ENCODE measurements at regions not wholly inside any gene's neighbourhood (a gene's known extent, or its start where the extent isn't known, plus 50 kb on each side); places are given as distances from the start of the nearest gene placed in this dataset.

DNA sequence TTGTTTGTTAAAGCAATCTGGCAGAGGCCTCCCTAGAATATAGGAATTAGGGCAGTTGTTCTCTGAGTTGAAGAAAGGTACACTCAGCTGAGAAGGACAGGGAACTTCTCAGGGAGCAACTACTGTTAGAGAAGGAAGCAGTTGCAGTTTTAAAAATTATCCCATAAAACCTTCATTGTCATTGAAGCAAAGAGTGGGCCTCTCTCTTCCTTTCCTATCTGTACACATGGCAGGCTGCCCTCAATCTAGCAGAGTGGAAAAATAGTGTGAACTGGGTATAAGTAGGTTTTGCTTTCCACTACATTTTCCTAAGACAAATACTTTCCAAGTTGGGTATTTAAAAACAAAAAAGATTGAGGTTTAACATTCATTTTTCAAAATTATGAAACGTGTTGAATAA, 236.7 kb upstream of the KLF14 start:
- no peak for DNase-seq

DNA sequence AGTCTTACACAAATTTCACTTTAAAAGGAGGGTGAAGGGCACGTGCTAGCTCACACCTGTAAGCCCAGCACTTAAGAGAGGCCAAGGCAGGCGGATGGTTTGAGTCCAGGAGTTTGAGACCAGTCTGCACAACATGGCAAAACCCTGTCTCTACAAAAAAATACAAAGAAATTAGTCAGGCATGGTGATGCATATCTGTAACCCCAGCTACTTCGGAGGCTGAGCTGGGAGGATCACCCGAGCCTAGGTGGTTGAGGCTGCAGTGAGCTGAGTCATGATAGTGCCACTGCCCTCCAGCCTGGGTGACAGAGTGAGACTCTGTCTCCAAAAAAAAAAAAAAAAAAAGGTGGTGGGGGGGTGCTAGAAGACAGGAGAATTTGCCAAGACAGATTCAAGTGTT, 237.3 kb upstream of the KLF14 start:
- DNase-seq, result no peak

DNA sequence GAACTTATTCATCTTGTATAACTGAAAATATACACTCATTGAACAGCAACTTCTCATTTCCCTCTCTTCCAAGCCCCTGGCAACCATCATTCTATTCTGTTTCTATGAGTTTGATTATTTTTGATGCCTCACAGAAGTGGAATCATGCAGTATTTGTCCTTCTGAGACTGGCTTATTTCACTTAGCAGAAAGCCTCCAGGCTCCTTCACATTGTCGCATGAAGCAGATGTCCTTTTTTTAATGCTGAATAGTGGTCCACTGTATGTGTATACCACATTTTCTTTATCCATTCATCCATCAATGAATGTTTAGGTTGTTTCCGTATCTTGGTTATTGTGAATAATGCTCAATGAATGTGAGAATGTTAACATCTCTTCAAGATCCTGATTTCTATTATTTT, 238.2 kb upstream of the KLF14 start:
- DNase-seq, result no peak

DNA sequence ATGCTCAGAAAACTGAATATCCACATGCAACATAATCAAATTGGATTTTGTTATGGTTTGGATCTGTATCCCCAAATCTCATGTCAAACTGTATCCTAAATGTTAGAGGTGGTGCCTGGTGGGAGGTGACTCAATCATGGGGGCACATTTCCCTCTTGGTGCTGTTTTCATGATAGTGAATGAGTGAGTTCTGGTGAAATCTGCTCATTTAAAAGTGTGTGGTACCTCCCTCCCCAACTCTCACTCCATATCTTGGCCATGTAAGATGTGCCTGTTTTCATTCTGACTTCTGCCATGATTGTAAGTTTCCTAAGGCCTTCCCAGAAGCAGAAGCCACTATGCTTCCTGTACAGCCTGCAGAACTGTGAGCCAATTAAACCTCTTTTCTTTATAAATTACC, 239.6 kb upstream of the KLF14 start:
- DNase-seq, result no peak

DNA sequence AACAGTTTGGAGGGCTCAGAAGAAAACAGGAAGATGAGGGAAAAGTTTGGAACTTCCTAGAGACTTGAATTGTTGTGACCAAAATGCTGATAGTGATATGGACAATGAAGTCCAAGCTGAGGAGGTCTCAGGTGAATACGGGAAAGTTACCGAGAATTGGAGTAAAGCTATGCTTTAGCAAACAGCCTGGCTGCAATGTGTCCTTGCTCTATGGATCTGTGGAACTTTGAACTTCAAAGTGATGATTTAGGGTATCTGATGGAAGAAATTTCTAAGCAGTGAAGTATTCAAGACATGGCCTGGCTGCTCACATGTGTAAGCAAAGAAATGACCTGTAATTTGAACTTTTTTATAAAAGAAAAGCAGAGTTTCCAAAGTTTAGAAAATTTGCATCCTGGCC, 240.2 kb upstream of the KLF14 start:
- DNase-seq, result no peak

DNA sequence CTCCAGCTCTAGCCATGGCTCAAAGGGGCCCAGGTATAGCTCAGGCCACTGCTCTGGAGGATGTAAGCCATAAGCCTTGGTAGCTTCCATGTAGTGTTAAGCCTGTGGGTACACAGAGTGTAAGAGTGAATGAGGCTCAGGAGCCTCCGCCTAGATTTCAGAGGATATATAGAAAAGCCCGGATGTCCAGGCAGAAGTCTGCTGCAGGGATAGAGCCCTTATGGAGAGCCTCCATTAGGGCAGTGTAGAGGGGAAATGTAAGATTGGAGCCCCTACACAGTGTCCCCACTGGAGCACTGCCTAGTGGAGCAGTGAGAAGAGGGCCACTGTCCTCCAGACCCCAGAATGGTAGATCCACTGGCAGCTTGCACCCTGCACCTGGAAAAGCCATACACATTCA, 240.8 kb upstream of the KLF14 start:
- no peak for DNase-seq

DNA sequence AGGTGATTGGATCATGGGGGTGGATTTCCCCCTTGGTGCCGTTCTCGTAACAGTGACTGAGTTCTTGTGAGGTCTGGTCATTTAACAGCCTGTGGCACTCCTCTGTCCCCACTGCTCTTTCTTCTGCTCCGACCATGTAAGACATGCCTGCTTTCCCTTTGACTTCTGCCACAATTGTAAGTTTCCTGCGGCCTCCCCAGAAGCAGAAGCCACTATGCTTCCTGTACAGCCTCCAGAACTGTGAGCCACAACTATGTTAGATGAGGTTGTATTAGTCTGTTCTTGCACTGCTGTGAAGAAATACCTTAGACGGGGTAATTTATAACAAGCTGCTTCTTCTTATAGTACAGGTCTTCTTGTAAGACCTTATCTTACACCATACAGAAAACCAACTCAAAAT, 241.7 kb upstream of the KLF14 start:
- no peak for DNase-seq

DNA sequence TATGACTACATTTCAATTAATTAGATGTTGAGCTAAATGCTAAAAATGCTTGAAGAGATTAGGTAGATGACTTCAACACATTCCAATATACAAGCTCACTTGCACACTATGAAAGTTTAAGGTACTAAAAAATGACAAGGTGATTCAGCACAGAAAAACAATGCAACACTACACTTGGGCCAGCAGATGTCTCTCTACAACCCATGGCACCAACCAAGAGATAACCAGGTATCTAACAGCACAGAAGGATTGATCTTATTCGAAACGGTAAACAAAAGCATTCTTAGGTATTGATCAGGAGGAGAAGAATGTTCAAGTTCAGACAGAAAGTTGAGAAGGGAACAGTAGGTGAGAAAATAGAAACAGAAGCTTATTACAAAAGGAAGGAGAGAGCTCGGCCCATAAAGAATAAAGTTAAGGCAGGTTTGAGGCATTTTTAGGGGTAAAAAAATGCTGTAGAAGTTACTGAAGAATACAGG, 248.2 kb upstream of the KLF14 start:
- peak; percentile 45 for DNase-seq

DNA sequence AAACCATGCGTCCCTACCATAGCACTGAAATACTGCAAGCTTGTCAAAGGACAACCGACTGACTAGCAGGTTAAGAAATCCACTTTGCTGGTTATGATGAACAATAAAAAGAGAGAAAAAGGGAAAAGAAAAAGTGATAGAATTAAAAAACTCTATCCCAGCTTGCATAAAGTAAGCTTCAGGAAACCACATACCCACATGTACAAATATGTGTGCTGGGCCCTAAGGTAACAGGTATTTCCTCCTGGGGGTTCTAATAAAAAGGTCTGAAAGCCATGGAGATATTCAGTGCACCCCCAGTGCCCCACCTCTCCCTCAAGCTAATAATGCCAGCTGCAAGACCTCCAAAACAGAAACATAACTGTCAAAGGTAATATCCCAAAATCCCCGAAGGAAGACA, 248.6 kb upstream of the KLF14 start:
- no peak for DNase-seq

DNA sequence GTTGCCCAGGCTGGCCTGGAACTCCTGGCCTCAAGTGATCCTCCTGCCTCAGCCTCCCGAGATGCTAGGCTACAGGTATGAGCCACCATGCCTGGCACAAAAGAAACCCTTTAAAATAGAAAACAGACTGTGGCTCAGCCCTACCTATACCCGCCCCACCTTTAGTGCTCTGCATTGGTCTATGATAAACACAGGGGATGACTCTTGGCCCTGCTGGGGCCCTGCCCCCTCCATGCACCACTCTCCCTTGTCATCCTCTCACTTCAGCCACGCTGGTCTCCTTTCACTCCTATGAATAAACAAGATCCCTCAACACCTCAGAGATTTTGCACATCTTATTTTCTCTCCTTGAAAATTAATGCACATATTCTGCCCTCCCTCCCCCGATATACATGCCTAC, 251.4 kb upstream of the KLF14 start:
- no peak for DNase-seq

DNA sequence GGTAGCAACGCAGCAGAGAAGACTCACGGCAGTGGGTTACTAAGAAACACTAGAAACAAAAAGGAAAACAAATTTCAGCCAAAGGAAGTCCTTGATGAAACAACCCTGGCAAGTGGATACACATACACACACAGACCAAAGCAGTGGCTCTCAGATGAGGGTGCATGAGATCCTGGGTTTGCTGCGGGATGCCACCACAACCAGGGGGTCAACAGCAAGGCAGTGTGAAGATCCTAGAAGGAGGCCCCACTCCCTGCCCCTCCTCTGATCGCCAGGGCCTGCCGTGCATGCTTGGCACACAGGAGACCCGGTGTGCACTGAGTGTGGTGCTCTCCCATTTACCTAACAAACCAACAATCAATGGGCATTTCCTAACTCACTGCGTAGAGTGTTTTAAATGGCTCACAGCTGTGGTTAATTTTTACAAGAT, 252.3 kb upstream of the KLF14 start:
- DNase-seq, result no peak

DNA sequence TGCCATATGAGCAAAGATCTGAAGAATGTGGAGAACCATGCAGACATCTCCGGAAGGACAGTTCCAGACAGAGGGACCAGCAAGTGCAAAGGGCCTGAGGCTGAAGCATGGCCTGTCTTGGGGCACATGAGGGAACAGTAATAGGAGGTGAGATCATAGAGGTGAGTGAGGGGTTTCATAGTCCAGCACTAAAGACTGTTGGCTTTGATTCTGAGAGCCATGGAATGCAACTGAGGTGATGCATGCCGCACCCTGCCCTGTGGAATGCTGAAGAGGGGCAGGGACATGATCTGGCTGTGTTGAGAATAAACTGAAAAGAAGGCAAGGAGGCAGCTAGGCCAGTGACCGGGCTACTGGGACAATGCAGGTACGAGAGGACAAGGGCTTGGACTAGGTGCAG, 253.1 kb upstream of the KLF14 start:
- DNase-seq, result no peak

DNA sequence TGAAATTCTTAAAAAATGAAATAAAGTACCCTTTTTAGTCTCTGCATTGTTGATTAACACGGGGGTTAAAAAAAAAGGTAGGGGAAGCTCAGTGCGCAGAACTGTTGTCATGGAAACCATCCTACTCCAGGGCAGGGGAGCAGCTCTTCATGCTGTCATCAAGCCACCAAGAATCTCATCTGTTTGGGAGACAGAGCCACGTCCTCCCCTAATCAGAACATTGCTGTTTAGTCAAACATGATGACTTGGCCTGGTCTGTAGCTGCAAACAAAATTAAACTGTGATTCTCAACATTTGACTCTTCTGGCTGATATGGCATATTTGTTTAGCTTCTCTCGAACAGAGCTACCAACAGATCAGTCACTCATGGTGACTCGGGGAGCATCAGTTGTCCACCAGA, 254.4 kb upstream of the KLF14 start:
- peak; percentile 54 for DNase-seq

DNA sequence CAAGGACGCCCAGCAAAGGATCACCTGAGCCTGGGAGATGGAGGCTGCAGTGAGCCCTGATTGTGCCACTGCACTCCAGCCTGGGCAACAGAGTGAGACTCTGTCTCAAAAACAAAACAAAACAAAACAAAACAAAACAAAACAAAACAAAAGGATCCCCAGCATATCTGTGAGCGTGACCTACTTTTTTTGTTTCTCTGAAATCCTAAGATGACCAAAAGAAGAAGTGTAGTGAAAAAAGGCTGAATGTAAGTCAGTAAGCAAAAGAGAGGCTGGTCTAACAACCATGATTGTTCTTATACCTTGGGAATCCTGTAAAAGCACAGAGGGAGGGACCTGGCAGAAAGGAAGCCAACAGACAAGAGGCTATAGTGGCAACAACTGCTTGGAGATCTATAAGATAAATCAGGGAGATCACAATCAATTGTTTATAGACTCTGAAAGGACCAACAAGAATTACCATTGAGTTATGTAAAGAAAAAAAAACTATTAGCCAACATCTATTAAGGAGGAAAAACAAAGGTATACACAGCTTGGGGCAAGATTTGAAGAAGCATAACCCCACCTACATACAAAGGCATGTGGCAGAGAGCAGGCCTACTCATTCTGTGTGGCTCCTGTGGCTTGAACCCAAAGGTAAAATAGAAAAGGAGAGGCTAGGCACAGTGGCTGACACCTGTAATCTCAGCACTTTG, 255.2 kb upstream of the KLF14 start:
- no peak for DNase-seq

DNA sequence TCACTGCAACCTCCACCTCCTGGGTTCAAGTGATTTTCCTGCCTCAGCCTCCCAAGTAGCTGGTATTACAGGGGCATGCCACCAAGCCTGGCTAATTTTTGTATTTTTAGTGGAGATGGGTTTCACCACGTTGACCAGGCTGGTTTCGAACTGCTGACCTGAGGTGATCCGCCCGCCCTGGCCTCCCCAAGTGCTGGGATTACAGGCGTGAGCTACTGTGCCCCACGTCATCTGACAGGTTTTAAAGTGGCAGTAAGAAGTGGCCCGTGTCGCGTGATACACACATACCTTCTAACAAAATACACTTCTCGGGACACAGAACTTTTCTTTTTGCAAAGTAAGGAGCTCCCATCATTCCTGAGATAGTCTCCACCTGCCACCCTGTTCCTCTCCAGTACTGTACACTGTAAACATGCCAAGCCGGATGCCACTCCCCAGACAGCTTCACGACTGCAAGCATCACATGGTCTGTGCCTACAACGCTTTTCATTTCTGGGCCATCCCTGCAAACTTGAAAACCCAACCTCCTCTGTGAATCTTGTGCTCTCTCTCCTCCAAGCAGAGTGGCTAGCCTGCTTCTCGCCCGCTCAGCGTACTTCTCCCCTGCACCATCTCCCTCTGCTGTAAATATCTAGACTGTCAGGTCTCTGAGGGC, 256.3 kb upstream of the KLF14 start:
- peak; percentile 37 for DNase-seq

DNA sequence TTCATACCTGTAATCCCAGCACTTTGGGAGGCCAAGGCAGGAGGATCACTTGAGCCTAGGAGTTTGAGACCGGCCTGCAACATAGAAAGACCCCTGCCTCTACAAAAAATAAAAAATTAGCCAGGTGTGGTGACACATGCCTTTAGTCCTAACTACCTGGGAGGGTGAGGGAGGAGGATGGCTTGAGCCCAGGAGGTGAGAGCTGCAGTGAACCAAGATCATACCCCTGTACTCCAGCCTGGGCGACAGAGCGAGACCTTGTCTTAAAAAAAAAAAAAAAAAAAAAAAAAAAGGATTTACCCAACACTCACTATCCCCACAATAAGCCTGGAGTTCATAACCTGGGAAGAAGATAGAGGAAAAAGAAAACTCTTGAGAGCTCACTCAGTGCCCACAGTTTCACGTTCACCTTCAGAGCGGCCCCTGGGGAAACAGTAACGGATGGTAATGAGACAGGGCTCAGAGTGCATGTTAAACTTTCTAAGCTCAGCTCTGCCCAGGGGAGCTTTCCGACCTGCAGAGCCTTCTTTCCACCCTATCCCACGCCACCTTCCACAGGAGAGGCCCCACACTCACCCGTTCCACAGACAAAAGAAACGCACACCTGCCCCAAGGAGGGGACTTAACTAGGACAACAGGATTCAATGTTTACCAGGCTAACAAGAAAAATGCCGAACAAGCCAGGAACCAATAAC, 259.8 kb upstream of the KLF14 start:
- no peak for DNase-seq

DNA sequence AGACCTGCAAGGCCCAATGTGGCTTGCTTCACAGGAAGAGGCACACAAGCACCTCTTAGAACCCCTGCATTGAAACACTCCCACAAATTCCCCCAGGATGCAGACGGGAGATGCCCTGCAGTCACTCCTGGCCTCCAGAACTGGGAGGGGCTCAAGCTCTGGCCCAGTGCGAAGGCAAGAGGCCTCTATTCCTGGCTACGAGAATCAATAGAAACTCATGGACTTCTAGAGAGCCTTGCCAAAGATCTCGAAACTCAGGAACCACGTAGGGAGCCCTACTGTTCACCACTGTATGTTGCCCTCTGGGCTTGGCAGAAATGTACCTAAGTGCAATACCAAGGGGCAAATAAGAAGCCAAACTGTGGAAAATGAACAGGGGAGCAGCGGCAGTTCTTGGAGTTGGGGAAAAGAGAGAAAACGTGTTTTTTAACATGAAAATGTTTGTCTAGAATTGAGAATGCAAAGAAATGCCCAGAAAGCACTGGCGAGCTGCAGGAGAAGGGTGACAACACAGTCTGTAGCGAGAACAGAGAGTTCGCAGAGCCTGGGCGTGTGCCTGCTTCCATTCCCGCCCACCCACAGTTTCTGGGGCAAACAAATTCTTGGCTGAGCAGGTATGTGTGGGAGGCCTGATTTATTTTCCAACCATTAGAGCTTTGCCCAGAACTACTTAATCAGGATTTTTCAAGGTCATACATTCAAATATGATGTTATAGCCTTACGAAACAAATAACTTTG, 260.5 kb upstream of the KLF14 start:
- no peak for DNase-seq

DNA sequence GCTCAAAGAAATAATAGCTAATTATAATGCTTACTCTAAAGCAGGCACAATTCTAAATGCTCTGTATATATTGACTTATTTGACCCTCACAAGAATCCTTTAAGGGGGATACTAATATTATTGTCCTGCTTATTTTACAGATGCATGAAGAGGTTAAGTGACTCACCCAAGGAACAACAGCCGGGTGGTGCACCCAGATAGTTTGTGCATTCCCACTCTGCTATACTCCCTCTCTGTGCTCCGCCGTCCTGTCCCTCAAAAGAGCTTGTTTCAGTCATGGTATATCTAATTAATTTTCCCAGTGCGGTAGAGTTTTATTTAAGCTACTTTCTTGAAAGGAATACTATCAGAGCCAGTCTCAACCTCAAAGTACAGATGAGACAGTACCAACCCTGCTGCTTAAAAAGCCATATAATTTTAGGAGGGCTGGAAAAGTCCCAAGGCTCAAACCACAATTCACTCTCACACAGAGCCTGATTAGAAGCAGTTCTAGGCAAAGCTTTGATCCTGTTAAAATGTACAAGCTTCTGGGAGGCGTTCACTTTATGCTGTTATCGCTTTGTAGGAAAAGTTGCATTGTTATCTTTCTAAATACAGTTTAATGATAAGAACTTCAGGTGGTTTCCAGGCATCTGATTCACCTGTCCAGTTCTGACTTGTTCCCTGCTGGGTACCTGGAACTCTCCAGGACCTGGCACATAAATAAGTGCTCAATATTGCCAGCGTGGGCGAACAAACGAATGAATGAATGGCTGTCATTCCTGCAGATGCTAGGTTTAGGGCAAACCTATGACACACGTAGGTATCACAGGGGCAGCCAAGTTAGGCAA, 261.5 kb upstream of the KLF14 start:
- DNase-seq, result no peak

DNA sequence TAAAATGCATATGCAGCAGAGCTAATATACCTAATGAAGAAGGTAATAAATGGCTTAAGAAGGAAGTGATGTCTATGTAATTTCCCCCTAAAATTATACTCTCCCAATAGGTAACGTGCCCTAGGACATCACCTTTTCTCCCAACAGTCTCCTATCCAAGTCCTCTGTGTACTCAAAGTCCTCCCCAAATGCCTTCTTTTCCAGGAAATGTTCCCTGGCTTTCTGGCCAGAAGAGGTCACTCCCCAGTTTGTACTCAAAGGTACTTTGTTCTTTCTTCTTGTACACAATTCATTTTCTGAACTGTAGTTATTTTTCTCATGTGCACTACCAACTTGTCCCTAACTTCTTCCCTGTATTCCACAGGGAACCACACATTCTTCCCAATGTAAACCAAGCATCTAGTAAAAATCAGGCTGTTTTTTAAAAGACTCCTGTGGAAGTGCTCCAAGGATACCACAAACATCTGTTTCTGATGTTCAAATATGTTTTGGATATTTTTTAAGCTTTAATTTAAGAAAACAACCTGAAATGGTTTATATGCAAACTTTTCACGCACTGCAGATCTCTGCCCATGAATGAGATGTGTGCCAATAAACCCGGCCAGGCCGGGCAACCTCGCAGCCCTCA, 262.3 kb upstream of the KLF14 start:
- DNase-seq, result no peak

DNA sequence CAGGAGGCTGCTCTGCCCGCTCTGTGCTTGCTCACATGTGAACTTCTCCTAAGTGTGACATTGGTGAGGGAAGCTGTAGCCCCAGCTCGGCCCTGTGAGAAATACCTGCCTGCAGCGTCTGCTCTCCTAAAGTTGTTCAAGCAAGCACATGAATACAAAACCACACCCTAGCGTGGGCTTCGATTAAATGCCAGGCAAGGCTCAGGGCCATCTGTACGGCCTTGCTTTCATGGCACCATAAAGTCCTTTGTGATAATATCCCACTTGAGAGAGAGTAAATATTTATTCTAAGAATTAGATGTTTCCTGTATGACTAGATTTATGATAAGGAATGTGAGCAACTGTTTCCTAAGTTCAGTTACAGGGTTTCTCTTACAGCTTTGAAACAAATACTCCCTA, 262.8 kb upstream of the KLF14 start:
- DNase-seq, result no peak

DNA sequence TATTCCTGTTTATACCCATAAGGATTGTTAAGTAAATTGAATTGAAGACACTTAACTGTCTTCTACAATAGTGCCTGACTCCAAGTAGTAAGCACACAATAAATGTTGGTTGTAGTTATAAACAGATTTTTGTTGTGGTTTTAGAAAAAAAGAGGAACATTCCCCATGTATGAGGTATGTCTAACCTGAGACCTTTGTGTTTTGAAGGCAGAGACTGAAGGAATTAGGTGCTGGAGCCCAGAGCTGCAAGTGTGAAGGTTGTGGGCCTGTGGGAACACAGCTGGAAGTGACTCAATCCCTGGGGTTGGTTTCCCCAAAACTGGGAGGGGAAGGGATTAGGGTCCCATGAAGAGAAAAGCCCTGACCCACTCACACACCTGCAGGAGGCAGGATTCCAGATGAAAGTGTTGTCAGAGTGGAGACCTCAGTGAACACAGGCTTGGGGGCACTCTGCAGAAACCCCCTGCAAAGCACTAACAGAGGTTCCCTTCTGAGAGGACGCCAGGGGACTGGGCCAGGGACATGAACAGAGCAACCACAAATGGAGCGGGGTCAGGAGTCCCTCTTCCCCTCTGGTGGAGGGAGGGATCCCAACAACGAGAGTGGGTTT, 265.1 kb upstream of the KLF14 start:
- DNase-seq, result no peak

DNA sequence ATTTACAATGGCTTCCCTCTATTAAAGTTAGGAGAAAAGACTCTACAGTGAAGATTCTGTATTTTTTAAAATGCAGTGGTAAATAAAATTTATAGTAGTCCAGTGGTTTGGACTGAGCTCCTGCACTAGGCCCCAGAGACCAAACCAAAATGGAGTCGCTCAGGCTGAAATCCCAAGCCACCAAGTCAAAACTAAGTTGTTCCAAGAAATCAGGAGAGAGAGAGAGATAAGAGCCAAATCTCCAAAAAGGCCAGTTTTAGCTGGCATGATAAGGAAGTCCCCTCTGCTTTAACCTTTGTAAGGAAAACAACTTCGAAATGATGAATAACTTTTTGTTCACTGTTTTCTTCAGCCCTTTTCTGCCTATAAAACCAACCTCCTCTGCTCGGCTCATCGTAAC, 265.9 kb upstream of the KLF14 start:
- no peak for DNase-seq

Data from CD4-positive, alpha-beta T cell treated with Interferon gamma for 1 hour (primary cell).